HG02938 (cell line): ENCODE measurements at regions not wholly inside any gene's neighbourhood (a gene's known extent, or its start where the extent isn't known, plus 50 kb on each side); places are given as distances from the start of the nearest gene placed in this dataset.
"Not testable (repeated sequence)": the region's sequence is repeated elsewhere in the genome, so short reads cannot be mapped to it uniquely, and the experiment has no call there.

Experiments used
- ATAC-seq: cut with Tn5 transposase; IDR thresholded peaks from one replicate; pipeline ENCODE4 v1.9.1; 2021; ENCODE audit warnings: mild to moderate bottlenecking, moderate library complexity; ENCODE audit not compliant: unreplicated experiment

GRCh38 chr4:129842096-129842495, 746.1 kb downstream of the C4orf33 start:
- no peak for ATAC-seq

- ATAC-seq = no peak
These were observed 756.5 kb downstream of the C4orf33 start for GRCh38 chr4:129852434-129852833.

GRCh38 chr4:129853685-129854467, 757.9 kb downstream of the C4orf33 start:
- ATAC-seq = not testable (repeated sequence)

GRCh38 chr4:129862461-129862860, 766.5 kb downstream of the C4orf33 start:
- ATAC-seq = no peak

- ATAC-seq = no peak
These were observed 767.3 kb downstream of the C4orf33 start for GRCh38 chr4:129863206-129863605.

- no peak for ATAC-seq
These were observed 788.0 kb downstream of the C4orf33 start for GRCh38 chr4:129883996-129884395.

- ATAC-seq = no peak
These were observed 801.2 kb downstream of the C4orf33 start for GRCh38 chr4:129897111-129897510.

- ATAC-seq = no peak
These were observed 803.9 kb downstream of the C4orf33 start for GRCh38 chr4:129899849-129900248.

- no peak for ATAC-seq
These were observed 804.5 kb downstream of the C4orf33 start for GRCh38 chr4:129900430-129900953.

- ATAC-seq = no peak
These were observed 805.3 kb downstream of the C4orf33 start for GRCh38 chr4:129901205-129901604.

GRCh38 chr4:129903861-129904260, 807.9 kb downstream of the C4orf33 start:
- ATAC-seq = no peak

- ATAC-seq = no peak
These were observed 809.3 kb downstream of the C4orf33 start for GRCh38 chr4:129905256-129905655.

GRCh38 chr4:129908117-129908516, 812.2 kb downstream of the C4orf33 start:
- no peak for ATAC-seq

GRCh38 chr4:129916991-129917390, 821.0 kb downstream of the C4orf33 start:
- no peak for ATAC-seq

GRCh38 chr4:129917651-129918050, 821.7 kb downstream of the C4orf33 start:
- no peak for ATAC-seq

GRCh38 chr4:129926936-129927335, 831.0 kb downstream of the C4orf33 start:
- no peak for ATAC-seq

- ATAC-seq = no peak
These were observed 833.1 kb downstream of the C4orf33 start for GRCh38 chr4:129929052-129929451.

GRCh38 chr4:129929984-129930383, 834.0 kb downstream of the C4orf33 start:
- no peak for ATAC-seq

- no peak for ATAC-seq
These were observed 854.3 kb downstream of the C4orf33 start for GRCh38 chr4:129950217-129950616.

GRCh38 chr4:129966175-129966574, 870.2 kb downstream of the C4orf33 start:
- ATAC-seq = no peak

GRCh38 chr4:129968366-129968765, 872.4 kb downstream of the C4orf33 start:
- no peak for ATAC-seq

- no peak for ATAC-seq
These were observed 872.8 kb downstream of the C4orf33 start for GRCh38 chr4:129968778-129969177.

- ATAC-seq = no peak
These were observed 874.8 kb downstream of the C4orf33 start for GRCh38 chr4:129970801-129971200.
